Loucy (cell line): ENCODE measurements at regions not wholly inside any gene's neighbourhood (a gene's known extent, or its start where the extent isn't known, plus 50 kb on each side); places are given as distances from the start of the nearest gene placed in this dataset.

Experiments
- H2AFZ ChIP-seq: fragments of 200-600 bp; sonication (generic); 2 replicates; pipeline ENCODE4 v1.6.0; 2016; ENCODE audit warnings: antibody characterized with exemption, mild to moderate bottlenecking, low read length, moderate library complexity
- H3F3A ChIP-seq: fragments of 200-600 bp; 2 replicates; pipeline ENCODE4 v1.6.0; 2016; ENCODE audit warnings: antibody characterized with exemption, low read depth, mild to moderate bottlenecking
- H3K27me3 ChIP-seq: fragments of 200-600 bp; sonication (generic); 2 replicates; pipeline ENCODE4 v1.6.1; 2014; ENCODE audit warnings: low read length, mild to moderate bottlenecking; ENCODE audit not compliant: insufficient read depth, poor library complexity, severe bottlenecking
- H3K36me3 ChIP-seq: fragments of 200-600 bp; sonication (generic); 2 replicates; pipeline ENCODE4 v1.6.1; 2016; ENCODE audit warnings: low read length; ENCODE audit not compliant: insufficient read depth
- H3K4me1 ChIP-seq: fragments of 200-600 bp; sonication (generic); 2 replicates; pipeline ENCODE4 v1.5.1; 2014; ENCODE audit warnings: low read length, mild to moderate bottlenecking; ENCODE audit not compliant: insufficient read depth, poor library complexity, severe bottlenecking
- H3K4me2 ChIP-seq: fragments of 200-600 bp; sonication (generic); 2 replicates; pipeline ENCODE4 v1.6.0; 2014; ENCODE audit warnings: antibody characterized with exemption, low read length, low read depth, mild to moderate bottlenecking; ENCODE audit not compliant: poor library complexity, severe bottlenecking
- H3K4me3 ChIP-seq: fragments of 200-600 bp; sonication (generic); 2 replicates; pipeline ENCODE4 v1.5.1; 2014; ENCODE audit warnings: low read length, mild to moderate bottlenecking, mixed read lengths; ENCODE audit not compliant: poor library complexity, severe bottlenecking
- H3K79me2 ChIP-seq: fragments of 200-600 bp; sonication (generic); 2 replicates; pipeline ENCODE4 v1.6.1; 2014; ENCODE audit warnings: low read length; ENCODE audit not compliant: insufficient read depth
- H3K9ac ChIP-seq: fragments of 200-600 bp; sonication (generic); 2 replicates; pipeline ENCODE4 v1.6.0; 2014; ENCODE audit warnings: mild to moderate bottlenecking, low read depth, low read length, moderate library complexity; ENCODE audit not compliant: poor library complexity, severe bottlenecking
- H3K9me2 ChIP-seq: fragments of 200-600 bp; sonication (generic); replicated peaks from 2 replicates; pipeline ENCODE4 v1.6.1; 2016; ENCODE audit warnings: low read depth, low read length, mixed read lengths
- H3K9me3 ChIP-seq: fragments of 200-600 bp; sonication (generic); 2 replicates; pipeline ENCODE4 v1.6.1; 2014; ENCODE audit warnings: mild to moderate bottlenecking, antibody characterized with exemption, low read length, low read depth; ENCODE audit not compliant: insufficient read depth
- H4K20me1 ChIP-seq: fragments of 200-600 bp; sonication (generic); 2 replicates; pipeline ENCODE4 v1.6.0; 2014; ENCODE audit warnings: antibody characterized with exemption, low read length, mild to moderate bottlenecking; ENCODE audit not compliant: insufficient read depth, poor library complexity, severe bottlenecking
- EZH2phosphoT487 ChIP-seq: fragments of 200-600 bp; IDR thresholded peaks from 2 replicates; pipeline ENCODE4 v1.6.1; 2018; ENCODE audit warnings: antibody characterized with exemption, mild to moderate bottlenecking, moderate library complexity, borderline replicate concordance
- TF ChIP-seq, protein P1 (sequence below): fragments of 200-600 bp; sonication (generic); conservative IDR thresholded peaks from 2 replicates; pipeline ENCODE4 v1.5.1; 2014; ENCODE audit warnings: mild to moderate bottlenecking, antibody characterized with exemption, low read length

GRCh38 chr16:86199182-86199581, 300.2 kb downstream of the IRF8 start:
- TF ChIP-seq, protein P1, sequence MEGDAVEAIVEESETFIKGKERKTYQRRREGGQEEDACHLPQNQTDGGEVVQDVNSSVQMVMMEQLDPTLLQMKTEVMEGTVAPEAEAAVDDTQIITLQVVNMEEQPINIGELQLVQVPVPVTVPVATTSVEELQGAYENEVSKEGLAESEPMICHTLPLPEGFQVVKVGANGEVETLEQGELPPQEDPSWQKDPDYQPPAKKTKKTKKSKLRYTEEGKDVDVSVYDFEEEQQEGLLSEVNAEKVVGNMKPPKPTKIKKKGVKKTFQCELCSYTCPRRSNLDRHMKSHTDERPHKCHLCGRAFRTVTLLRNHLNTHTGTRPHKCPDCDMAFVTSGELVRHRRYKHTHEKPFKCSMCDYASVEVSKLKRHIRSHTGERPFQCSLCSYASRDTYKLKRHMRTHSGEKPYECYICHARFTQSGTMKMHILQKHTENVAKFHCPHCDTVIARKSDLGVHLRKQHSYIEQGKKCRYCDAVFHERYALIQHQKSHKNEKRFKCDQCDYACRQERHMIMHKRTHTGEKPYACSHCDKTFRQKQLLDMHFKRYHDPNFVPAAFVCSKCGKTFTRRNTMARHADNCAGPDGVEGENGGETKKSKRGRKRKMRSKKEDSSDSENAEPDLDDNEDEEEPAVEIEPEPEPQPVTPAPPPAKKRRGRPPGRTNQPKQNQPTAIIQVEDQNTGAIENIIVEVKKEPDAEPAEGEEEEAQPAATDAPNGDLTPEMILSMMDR: no peak
- TF ChIP-seq EZH2phosphoT487: no peak
- Histone ChIP-seq H3K9me2 (no peaks in the 10 kb centered on the region), H3K9ac (no peak overlapping the region), H3K4me2 (no peak overlapping the region), H3F3A (no peaks in the 10 kb centered on the region), H3K36me3 (no peaks in the 10 kb centered on the region), H2AFZ (no peak overlapping the region), H4K20me1 (no peaks in the 10 kb centered on the region), H3K9me3 (no peaks in the 10 kb centered on the region), H3K4me1 (no peaks in the 10 kb centered on the region), H3K79me2 (no peaks in the 10 kb centered on the region), H3K27me3 (no peaks in the 10 kb centered on the region), H3K4me3 (no peak overlapping the region)

GRCh38 chr16:86199871-86200695, 301.1 kb downstream of the IRF8 start:
- H3K27me3 ChIP-seq: no peaks in the 10 kb centered on the region
- no peaks in the 10 kb centered on the region for H4K20me1 ChIP-seq
- TF ChIP-seq, protein P1: no peak
- no peak for TF ChIP-seq EZH2phosphoT487

GRCh38 chr16:86200722-86201121, 301.8 kb downstream of the IRF8 start:
- Histone ChIP-seq H3K27me3 (no peaks in the 10 kb centered on the region), H3K36me3 (no peaks in the 10 kb centered on the region), H2AFZ (no peak overlapping the region), H3K9me3 (no peaks in the 10 kb centered on the region), H3K4me3 (no peak overlapping the region), H3K4me2 (no peak overlapping the region), H3K9me2 (no peaks in the 10 kb centered on the region), H3F3A (no peaks in the 10 kb centered on the region), H3K9ac (no peak overlapping the region), H3K79me2 (no peaks in the 10 kb centered on the region), H3K4me1 (no peaks in the 10 kb centered on the region), H4K20me1 (no peaks in the 10 kb centered on the region)
- TF ChIP-seq EZH2phosphoT487: no peak
- TF ChIP-seq, protein P1: no peak

More at GRCh38 chr16:86199871-86200695, 301.1 kb downstream of the IRF8 start:
- Histone ChIP-seq H3F3A (no peaks in the 10 kb centered on the region), H3K9me2 (no peaks in the 10 kb centered on the region), H3K36me3 (no peaks in the 10 kb centered on the region), H3K79me2 (no peaks in the 10 kb centered on the region), H3K4me1 (no peaks in the 10 kb centered on the region), H3K9ac (no peak overlapping the region), H3K9me3 (no peaks in the 10 kb centered on the region), H2AFZ (no peak overlapping the region), H3K4me2 (no peak overlapping the region), H3K4me3 (no peak overlapping the region)
